Neural progenitor cell (in vitro differentiated cells): ENCODE measurements at regions not wholly inside any gene's neighbourhood (a gene's known extent, or its start where the extent isn't known, plus 50 kb on each side); places are given as distances from the start of the nearest gene placed in this dataset.

Experiments used
- DNase-seq: peaks from one replicate; pipeline ENCODE4 v3.0.0-alpha.2; 2016; ENCODE audit warnings: low spot score
- H2AFZ ChIP-seq: fragments of 200-600 bp; sonication (generic); replicated peaks from 2 replicates; pipeline ENCODE4 v1.6.1; 2016; ENCODE audit warnings: antibody characterized with exemption
- H3F3A ChIP-seq: fragments of 200-600 bp; sonication (generic); 2 replicates; pipeline ENCODE4 v1.6.1; 2016; ENCODE audit warnings: antibody characterized with exemption, low read depth
- H3K27ac ChIP-seq: fragments of 200-600 bp; sonication (generic); 2 replicates; pipeline ENCODE4 v1.5.1; 2016; ENCODE audit warnings: mild to moderate bottlenecking
- H3K27me3 ChIP-seq: fragments of 200-600 bp; sonication (generic); 2 replicates; pipeline ENCODE4 v1.6.1; 2016; ENCODE audit warnings: mild to moderate bottlenecking, moderate library complexity
- H3K36me3 ChIP-seq: fragments of 200-600 bp; sonication (generic); 2 replicates; pipeline ENCODE4 v1.5.1; 2016
- H3K4me1 ChIP-seq: fragments of 200-600 bp; sonication (generic); 2 replicates; pipeline ENCODE4 v1.6.1; 2016; ENCODE audit warnings: mixed run types
- H3K4me2 ChIP-seq: fragments of 200-600 bp; sonication (generic); 2 replicates; pipeline ENCODE4 v1.6.1; 2016
- H3K4me3 ChIP-seq: fragments of 200-600 bp; sonication (generic); 2 replicates; pipeline ENCODE4 v1.5.1; 2016
- H3K79me2 ChIP-seq: fragments of 200-600 bp; sonication (generic); 2 replicates; pipeline ENCODE4 v1.6.1; 2016; ENCODE audit warnings: low read depth
- H3K9ac ChIP-seq: fragments of 200-600 bp; sonication (generic); 2 replicates; pipeline ENCODE4 v1.6.1; 2016
- H3K9me3 ChIP-seq: fragments of 200-600 bp; sonication (generic); 2 replicates; pipeline ENCODE4 v1.5.1; 2016; ENCODE audit warnings: low read depth
- H4K20me1 ChIP-seq: fragments of 200-600 bp; sonication (generic); 2 replicates; pipeline ENCODE4 v1.6.1; 2016; ENCODE audit warnings: low read depth
- H3K27ac Mint-ChIP-seq: 3 replicates; pipeline ENCODE4 v1.8.0; 2021; ENCODE audit warnings: mixed read lengths
- H3K27me3 Mint-ChIP-seq: 2 replicates; pipeline ENCODE4 v1.8.0; 2022; ENCODE audit warnings: low read depth, mild to moderate bottlenecking, inconsistent platforms, moderate library complexity, mixed read lengths; ENCODE audit not compliant: insufficient read depth
- H3K36me3 Mint-ChIP-seq: 3 replicates; pipeline ENCODE4 v1.8.0; 2021; ENCODE audit warnings: mixed read lengths
- H3K4me1 Mint-ChIP-seq: 3 replicates; pipeline ENCODE4 v1.8.0; 2021; ENCODE audit warnings: mixed read lengths
- H3K4me3 Mint-ChIP-seq: 3 replicates; pipeline ENCODE4 v1.8.0; 2021; ENCODE audit warnings: mild to moderate bottlenecking, moderate library complexity, mixed read lengths
- H3K9me3 Mint-ChIP-seq: 3 replicates; pipeline ENCODE4 v1.8.0; 2020; ENCODE audit warnings: mixed read lengths
- CTCF ChIP-seq: fragments of 200-600 bp; sonication (generic); IDR thresholded peaks from 2 replicates; pipeline ENCODE4 v1.5.1; 2017; ENCODE audit warnings: antibody characterized with exemption, mild to moderate bottlenecking
- EZH2 ChIP-seq: fragments of 200-600 bp; sonication (generic); IDR thresholded peaks from 2 replicates; pipeline ENCODE4 v1.6.1; 2017; ENCODE audit warnings: antibody characterized with exemption, mild to moderate bottlenecking, moderate library complexity
- EZH2phosphoT487 ChIP-seq: fragments of 200-600 bp; sonication (generic); IDR thresholded peaks from 2 replicates; pipeline ENCODE4 v1.6.1; 2017; ENCODE audit warnings: antibody characterized with exemption

GRCh38 chr16:13772782-13773181 is 147.2 kb upstream of the ERCC4 start:
- Mint-ChIP-seq H3K4me1 (peaks cover under 1% of the 10 kb centered on the region), H3K27ac (no peak overlapping the region), H3K36me3 (no peaks in the 10 kb centered on the region), H3K4me3 (no peak overlapping the region), H3K27me3 (peaks cover 8% of the 10 kb centered on the region), H3K9me3 (peaks cover 14% of the 10 kb centered on the region)
- no peak overlapping the region for H3K4me3 ChIP-seq
- H3K9me3 ChIP-seq = no peaks in the 10 kb centered on the region
- H3K79me2 ChIP-seq = no peaks in the 10 kb centered on the region
- H3K4me2 ChIP-seq = no peak overlapping the region
- H3K4me1 ChIP-seq = no peaks in the 10 kb centered on the region
- H3K9ac ChIP-seq = no peak overlapping the region
- H3K27ac ChIP-seq = no peak overlapping the region
- H3F3A ChIP-seq = no peaks in the 10 kb centered on the region
- no peaks in the 10 kb centered on the region for H4K20me1 ChIP-seq
- TF ChIP-seq EZH2 = no peak
- no peak for TF ChIP-seq CTCF
- TF ChIP-seq EZH2phosphoT487 = no peak
- no peaks in the 10 kb centered on the region for H3K36me3 ChIP-seq
- no peak for DNase-seq
- H2AFZ ChIP-seq = no peak overlapping the region
- H3K27me3 ChIP-seq = no peaks in the 10 kb centered on the region

GRCh38 chr16:13779676-13780075 is 140.3 kb upstream of the ERCC4 start:
- Histone ChIP-seq H3K9ac (no peak overlapping the region), H3K27ac (no peak overlapping the region), H2AFZ (no peak overlapping the region), H3K9me3 (no peaks in the 10 kb centered on the region), H3K4me3 (no peak overlapping the region), H4K20me1 (no peaks in the 10 kb centered on the region), H3K4me1 (no peaks in the 10 kb centered on the region), H3F3A (no peaks in the 10 kb centered on the region), H3K4me2 (no peak overlapping the region), H3K79me2 (no peaks in the 10 kb centered on the region), H3K27me3 (no peaks in the 10 kb centered on the region), H3K36me3 (no peaks in the 10 kb centered on the region)
- Mint-ChIP-seq H3K27ac (no peak overlapping the region), H3K4me1 (peaks cover 11% of the 10 kb centered on the region), H3K36me3 (no peaks in the 10 kb centered on the region), H3K27me3 (peaks cover 2% of the 10 kb centered on the region), H3K9me3 (peaks cover 17% of the 10 kb centered on the region), H3K4me3 (no peak overlapping the region)
- peak; percentile 47 for DNase-seq
- no peak for TF ChIP-seq CTCF
- TF ChIP-seq EZH2 = no peak
- no peak for TF ChIP-seq EZH2phosphoT487

GRCh38 chr16:13780406-13781168 is 139.4 kb upstream of the ERCC4 start:
- Histone ChIP-seq H3K4me2 (no peak overlapping the region), H4K20me1 (no peaks in the 10 kb centered on the region), H3K36me3 (no peaks in the 10 kb centered on the region), H3K27me3 (no peaks in the 10 kb centered on the region), H3K9ac (no peak overlapping the region), H3K4me1 (no peaks in the 10 kb centered on the region), H3K79me2 (no peaks in the 10 kb centered on the region), H3K27ac (no peak overlapping the region), H3F3A (no peaks in the 10 kb centered on the region), H2AFZ (no peak overlapping the region), H3K9me3 (no peaks in the 10 kb centered on the region), H3K4me3 (no peak overlapping the region)
- no peak for DNase-seq
- Mint-ChIP-seq H3K4me1 (peaks cover 11% of the 10 kb centered on the region), H3K36me3 (no peaks in the 10 kb centered on the region), H3K27ac (no peak overlapping the region), H3K9me3 (peaks cover 16% of the 10 kb centered on the region), H3K4me3 (no peak overlapping the region), H3K27me3 (peaks cover 2% of the 10 kb centered on the region)
- no peak for TF ChIP-seq CTCF
- TF ChIP-seq EZH2 = no peak
- TF ChIP-seq EZH2phosphoT487 = no peak
